VCaP (cell line): ENCODE measurements at regions not wholly inside any gene's neighbourhood (a gene's known extent, or its start where the extent isn't known, plus 50 kb on each side); places are given as distances from the start of the nearest gene placed in this dataset.

Experiments
- H3K27ac ChIP-seq: fragments of 450-650 bp; 2 replicates; pipeline ENCODE4 v1.5.1; 2017
- CTCF ChIP-seq: fragments of 450-650 bp; conservative IDR thresholded peaks from 2 replicates; pipeline ENCODE4 v1.5.1; 2017; ENCODE audit warnings: mild to moderate bottlenecking, moderate library complexity

- H3K27ac ChIP-seq = no peak overlapping the region
- no peak for TF ChIP-seq CTCF
Measured at GRCh38 chr5:51188001-51188591, 195.2 kb upstream of the ISL1 start.

GRCh38 chr5:51194671-51195070 lies 188.6 kb upstream of the ISL1 start:
- TF ChIP-seq CTCF = no peak
- H3K27ac ChIP-seq = no peak overlapping the region

- H3K27ac ChIP-seq = no peak overlapping the region
- TF ChIP-seq CTCF = no peak
Measured at GRCh38 chr5:51201024-51201423, 182.2 kb upstream of the ISL1 start.

GRCh38 chr5:51201708-51202107 lies 181.5 kb upstream of the ISL1 start:
- no peak overlapping the region for H3K27ac ChIP-seq
- no peak for TF ChIP-seq CTCF

GRCh38 chr5:51202161-51202560 lies 181.1 kb upstream of the ISL1 start:
- TF ChIP-seq CTCF = no peak
- H3K27ac ChIP-seq = no peak overlapping the region

GRCh38 chr5:51203598-51203997 lies 179.7 kb upstream of the ISL1 start:
- TF ChIP-seq CTCF = no peak
- H3K27ac ChIP-seq = no peak overlapping the region

- no peak overlapping the region for H3K27ac ChIP-seq
- no peak for TF ChIP-seq CTCF
Measured at GRCh38 chr5:51208296-51208695, 175.0 kb upstream of the ISL1 start.
